ENCODE measurements at regions not wholly inside any gene's neighbourhood (a gene's known extent, or its start where the extent isn't known, plus 50 kb on each side); places are given as distances from the start of the nearest gene placed in this dataset.

- no peak for TF ChIP-seq TAF1 (IDR thresholded peaks at IDR 0.05; ENCODE audit: borderline replicate concordance, low read depth, low read length)
- no peak for TF ChIP-seq POLR2A (IDR thresholded peaks at IDR 0.05; ENCODE audit: low read depth, low read length)
- no peak for TF ChIP-seq POLR2AphosphoS5 (IDR thresholded peaks at IDR 0.05; ENCODE audit: low read depth, low read length)
- DNase-seq (ENCODE audit: insufficient read length) (no peak), FAIRE-seq (no peak)
Observed at GRCh38 chr2:39587168-39587567, 78.5 kb upstream of the TMEM178A start.

- DNase-seq (ENCODE audit: insufficient read length) (no peak), FAIRE-seq (no peak)
- TF ChIP-seq POLR2AphosphoS5 (IDR thresholded peaks at IDR 0.05; ENCODE audit: low read depth, low read length): no peak
- TF ChIP-seq TAF1 (IDR thresholded peaks at IDR 0.05; ENCODE audit: borderline replicate concordance, low read depth, low read length): no peak
Observed at GRCh38 chr2:39587641-39588040, 78.1 kb upstream of the TMEM178A start.

GRCh38 chr2:39593439-39594393, 72.0 kb upstream of the TMEM178A start:
- FAIRE-seq (no peak), DNase-seq (ENCODE audit: insufficient read length) (no peak)
- TF ChIP-seq TAF1 (IDR thresholded peaks at IDR 0.05; ENCODE audit: borderline replicate concordance, low read depth, low read length) (no peak), POLR2A (IDR thresholded peaks at IDR 0.05; ENCODE audit: low read depth, low read length) (no peak), POLR2AphosphoS5 (IDR thresholded peaks at IDR 0.05; ENCODE audit: low read depth, low read length) (no peak)

GRCh38 chr2:39595116-39595515, 70.6 kb upstream of the TMEM178A start:
- TF ChIP-seq POLR2AphosphoS5 (IDR thresholded peaks at IDR 0.05; ENCODE audit: low read depth, low read length) (no peak), TAF1 (IDR thresholded peaks at IDR 0.05; ENCODE audit: borderline replicate concordance, low read depth, low read length) (no peak), POLR2A (IDR thresholded peaks at IDR 0.05; ENCODE audit: low read depth, low read length) (no peak)
- DNase-seq (ENCODE audit: insufficient read length): no peak
- no peak for FAIRE-seq

GRCh38 chr2:39597314-39597713, 68.4 kb upstream of the TMEM178A start:
- FAIRE-seq (no peak), DNase-seq (ENCODE audit: insufficient read length) (no peak)
- TF ChIP-seq POLR2AphosphoS5 (IDR thresholded peaks at IDR 0.05; ENCODE audit: low read depth, low read length) (no peak), TAF1 (IDR thresholded peaks at IDR 0.05; ENCODE audit: borderline replicate concordance, low read depth, low read length) (no peak), POLR2A (IDR thresholded peaks at IDR 0.05; ENCODE audit: low read depth, low read length) (no peak)

- TF ChIP-seq POLR2A (IDR thresholded peaks at IDR 0.05; ENCODE audit: low read depth, low read length) (no peak), POLR2AphosphoS5 (IDR thresholded peaks at IDR 0.05; ENCODE audit: low read depth, low read length) (no peak), TAF1 (IDR thresholded peaks at IDR 0.05; ENCODE audit: borderline replicate concordance, low read depth, low read length) (no peak)
- no peak for DNase-seq (ENCODE audit: insufficient read length)
- FAIRE-seq: no peak
Observed at GRCh38 chr2:39602616-39603015, 63.1 kb upstream of the TMEM178A start.

GRCh38 chr2:39603436-39603835, 62.3 kb upstream of the TMEM178A start:
- no peak for FAIRE-seq
- no peak for DNase-seq (ENCODE audit: insufficient read length)
- no peak for TF ChIP-seq POLR2AphosphoS5 (IDR thresholded peaks at IDR 0.05; ENCODE audit: low read depth, low read length)
- no peak for TF ChIP-seq POLR2A (IDR thresholded peaks at IDR 0.05; ENCODE audit: low read depth, low read length)
- no peak for TF ChIP-seq TAF1 (IDR thresholded peaks at IDR 0.05; ENCODE audit: borderline replicate concordance, low read depth, low read length)

GRCh38 chr2:39604866-39605265, 60.9 kb upstream of the TMEM178A start:
- TF ChIP-seq TAF1 (IDR thresholded peaks at IDR 0.05; ENCODE audit: borderline replicate concordance, low read depth, low read length): no peak
- no peak for TF ChIP-seq POLR2A (IDR thresholded peaks at IDR 0.05; ENCODE audit: low read depth, low read length)
- TF ChIP-seq POLR2AphosphoS5 (IDR thresholded peaks at IDR 0.05; ENCODE audit: low read depth, low read length): no peak
- FAIRE-seq (no peak), DNase-seq (ENCODE audit: insufficient read length) (no peak)

GRCh38 chr2:39606585-39606984, 59.1 kb upstream of the TMEM178A start:
- TF ChIP-seq POLR2AphosphoS5 (IDR thresholded peaks at IDR 0.05; ENCODE audit: low read depth, low read length) (no peak), POLR2A (IDR thresholded peaks at IDR 0.05; ENCODE audit: low read depth, low read length) (no peak), TAF1 (IDR thresholded peaks at IDR 0.05; ENCODE audit: borderline replicate concordance, low read depth, low read length) (no peak)
- DNase-seq (ENCODE audit: insufficient read length) (no peak), FAIRE-seq (no peak)

GRCh38 chr2:39607538-39608262, 58.0 kb upstream of the TMEM178A start:
- TF ChIP-seq POLR2A (IDR thresholded peaks at IDR 0.05; ENCODE audit: low read depth, low read length) (no peak), TAF1 (IDR thresholded peaks at IDR 0.05; ENCODE audit: borderline replicate concordance, low read depth, low read length) (no peak), POLR2AphosphoS5 (IDR thresholded peaks at IDR 0.05; ENCODE audit: low read depth, low read length) (no peak)
- DNase-seq (ENCODE audit: insufficient read length) (no peak), FAIRE-seq (no peak)

GRCh38 chr2:39608263-39608575, 57.5 kb upstream of the TMEM178A start:
- DNase-seq (ENCODE audit: insufficient read length) (no peak), FAIRE-seq (no peak)
- TF ChIP-seq POLR2A (IDR thresholded peaks at IDR 0.05; ENCODE audit: low read depth, low read length) (no peak), TAF1 (IDR thresholded peaks at IDR 0.05; ENCODE audit: borderline replicate concordance, low read depth, low read length) (no peak), POLR2AphosphoS5 (IDR thresholded peaks at IDR 0.05; ENCODE audit: low read depth, low read length) (no peak)

All from GM12892 (cell line).